GM12872 (cell line): ENCODE measurements at regions not wholly inside any gene's neighbourhood (a gene's known extent, or its start where the extent isn't known, plus 50 kb on each side); places are given as distances from the start of the nearest gene placed in this dataset.

Experiments used
- CTCF ChIP-seq: IDR thresholded peaks from 3 replicates; pipeline ENCODE4 v1.5.1; 2011; ENCODE audit warnings: low read depth, mild to moderate bottlenecking, low read length, moderate library complexity; ENCODE audit not compliant: insufficient read depth

GRCh38 chr12:61896436-61896835 lies 363.8 kb upstream of the USP15 start:
- TF ChIP-seq CTCF, result no peak

GRCh38 chr12:61902403-61902802 lies 357.8 kb upstream of the USP15 start:
- TF ChIP-seq CTCF, result no peak

- no peak for TF ChIP-seq CTCF
Observed at GRCh38 chr12:61911113-61911512, 349.1 kb upstream of the USP15 start.

- no peak for TF ChIP-seq CTCF
Observed at GRCh38 chr12:61915420-61915819, 344.8 kb upstream of the USP15 start.

GRCh38 chr12:61916831-61917230 lies 343.4 kb upstream of the USP15 start:
- TF ChIP-seq CTCF, result no peak

GRCh38 chr12:61919686-61920085 lies 340.5 kb upstream of the USP15 start:
- no peak for TF ChIP-seq CTCF

- TF ChIP-seq CTCF, result no peak
Observed at GRCh38 chr12:61920230-61920629, 340.0 kb upstream of the USP15 start.

- no peak for TF ChIP-seq CTCF
Observed at GRCh38 chr12:61923152-61923551, 337.1 kb upstream of the USP15 start.
